Vagina (tissue), 2 donors: ENCODE measurements at regions not wholly inside any gene's neighbourhood (a gene's known extent, or its start where the extent isn't known, plus 50 kb on each side); places are given as distances from the start of the nearest gene placed in this dataset.

ENCODE experiments used
- CTCF ChIP-seq, 3 experiments: fragments of 450-650 bp in 2 of 3; fragments of 200-600 bp in 1 of 3; sonication (generic) in 1 of 3; IDR thresholded peaks; one replicate each; pipeline ENCODE4 v1.5.1; 2017 to 2019; ENCODE audit warnings: antibody characterized with exemption in 3 of 3, mild to moderate bottlenecking in 2 of 3, moderate library complexity in 2 of 3
- POLR2A ChIP-seq, 2 donors: fragments of 450-650 bp; IDR thresholded peaks; one replicate each; pipeline ENCODE4 v1.6.1; 2017; ENCODE audit warnings: antibody characterized with exemption in 2 of 2, mild to moderate bottlenecking in 2 of 2, moderate library complexity in 2 of 2
- POLR2AphosphoS5 ChIP-seq, 2 donors: sonication (generic); formaldehyde crosslinking; IDR thresholded peaks; one replicate each; pipeline ENCODE4 v1.9.0; 2017; ENCODE audit warnings: antibody characterized with exemption in 2 of 2, mild to moderate bottlenecking in 2 of 2, low read depth in 1 of 2; ENCODE audit not compliant: insufficient read depth in 1 of 2

- no peak for TF ChIP-seq CTCF (IDR thresholded peaks at IDR 0.05)
- no peak for TF ChIP-seq POLR2A (IDR thresholded peaks at IDR 0.05)
- TF ChIP-seq POLR2AphosphoS5 (IDR thresholded peaks at IDR 0.05; ENCODE audit: insufficient read depth in 1 of 2, low read depth in 1 of 2), result no peak
Observed at GRCh38 chr6:4185419-4185818, 50.0 kb upstream of the ECI2 start.
